IMR-90 (cell line): ENCODE measurements at regions not wholly inside any gene's neighbourhood (a gene's known extent, or its start where the extent isn't known, plus 50 kb on each side); places are given as distances from the start of the nearest gene placed in this dataset.

Source experiments
- ATAC-seq: fragments of 200-7000 bp; cut with Tn5 transposase; 2 replicates; pipeline ENCODE4 v1.9.1; 2020; ENCODE audit warnings: low read depth, mild to moderate bottlenecking, moderate library complexity
- BruUV-seq: library from RNA; stranded (reverse); fragments of 400-500 nt; replicated peaks from 2 replicates; lab custom pipeline; 2021; lab: Mats Ljungman, UMichigan
- CTCF ChIA-PET: fragments of 300-600 bp; formaldehyde crosslinking; extraction: SDS; loops from one replicate; lab custom pipeline; 2021; ENCODE audit warnings: antibody characterized with exemption; lab: Yijun Ruan, JAX
- POLR2A ChIA-PET: fragments of 300-600 bp; sonication (Branson Sonifier 250); formaldehyde crosslinking; loops from one replicate; lab custom pipeline; 2022; ENCODE audit warnings: antibody characterized with exemption; ENCODE audit not compliant: unreplicated experiment; lab: Charles Lee
- DNase-seq: peaks from one replicate; pipeline ENCODE4 v3.0.0; 2013
- H2AFZ ChIP-seq: replicated peaks from 2 replicates; pipeline ENCODE3; 2013; ENCODE audit warnings: low read length, mild to moderate bottlenecking; ENCODE audit not compliant: poor library complexity
- H2AK5ac ChIP-seq: 2 replicates; pipeline ENCODE4 v1.6.1; 2013; ENCODE audit warnings: low read depth, low read length, inconsistent platforms
- H2AK9ac ChIP-seq: replicated peaks from 2 replicates; pipeline ENCODE3; 2013; ENCODE audit warnings: mild to moderate bottlenecking, low read depth, low read length, moderate library complexity; ENCODE audit not compliant: poor library complexity
- H2BK120ac ChIP-seq: 2 replicates; pipeline ENCODE4 v1.6.1; 2013; ENCODE audit warnings: low read depth, low read length, inconsistent platforms
- H2BK15ac ChIP-seq: 3 replicates; pipeline ENCODE4 v1.6.1; 2013; ENCODE audit warnings: low read depth, low read length, inconsistent platforms
- H2BK20ac ChIP-seq: 2 replicates; pipeline ENCODE4 v1.6.1; 2013; ENCODE audit warnings: low read depth, mild to moderate bottlenecking, inconsistent platforms, low read length, moderate library complexity
- H2BK5ac ChIP-seq: 2 replicates; pipeline ENCODE4 v1.6.1; 2013; ENCODE audit warnings: mild to moderate bottlenecking, low read depth, low read length, inconsistent platforms; ENCODE audit not compliant: poor library complexity, severe bottlenecking
- H3K14ac ChIP-seq: replicated peaks from 2 replicates; pipeline ENCODE4 v1.6.1; 2013; ENCODE audit warnings: low read depth, low read length, inconsistent platforms
- H3K18ac ChIP-seq: 2 replicates; pipeline ENCODE4 v1.6.1; 2013; ENCODE audit warnings: low read depth, low read length, control low read depth
- H3K23ac ChIP-seq: 2 replicates; pipeline ENCODE4 v1.6.1; 2013; ENCODE audit warnings: low read depth, low read length, inconsistent platforms
- H3K27ac ChIP-seq: 2 replicates; pipeline ENCODE4 v1.5.1; 2013; ENCODE audit warnings: mild to moderate bottlenecking, control low read depth, low read length; ENCODE audit not compliant: insufficient read depth
- H3K27me3 ChIP-seq: 2 replicates; pipeline ENCODE4 v1.6.1; 2013; ENCODE audit warnings: low read length; ENCODE audit not compliant: control insufficient read depth, insufficient read depth
- H3K36me3 ChIP-seq: 2 replicates; pipeline ENCODE4 v1.6.1; 2013; ENCODE audit warnings: low read length, mixed read lengths; ENCODE audit not compliant: control insufficient read depth, insufficient read depth
- H3K4ac ChIP-seq: 2 replicates; pipeline ENCODE4 v1.6.1; 2013; ENCODE audit warnings: low read depth, low read length, inconsistent platforms
- H3K4me1 ChIP-seq: 2 replicates; pipeline ENCODE4 v1.6.1; 2013; ENCODE audit warnings: low read length, mixed read lengths; ENCODE audit not compliant: control insufficient read depth, insufficient read depth
- H3K4me2 ChIP-seq: 2 replicates; pipeline ENCODE4 v1.6.1; 2013; ENCODE audit warnings: low read depth, mild to moderate bottlenecking, control low read depth, low read length, moderate library complexity
- H3K4me3 ChIP-seq: 2 replicates; pipeline ENCODE4 v1.5.1; 2013; ENCODE audit warnings: low read depth, mild to moderate bottlenecking, control low read depth, low read length, moderate library complexity; ENCODE audit not compliant: insufficient read depth
- H3K56ac ChIP-seq: 2 replicates; pipeline ENCODE4 v1.6.1; 2013; ENCODE audit warnings: low read length, inconsistent platforms; ENCODE audit not compliant: insufficient read depth; ENCODE audit errors: extremely low read depth
- H3K79me1 ChIP-seq, 2 experiments: 2 replicates each; pipeline ENCODE4 v1.6.1; 2013; ENCODE audit warnings: low read length in 2 of 2, inconsistent platforms in 1 of 2, low read depth in 1 of 2
- H3K9ac ChIP-seq: 2 replicates; pipeline ENCODE4 v1.6.1; 2013; ENCODE audit warnings: low read depth, low read length, control low read depth
- H3K9me1 ChIP-seq: 2 replicates; pipeline ENCODE4 v1.6.1; 2013; ENCODE audit warnings: low read length, inconsistent platforms; ENCODE audit not compliant: insufficient read depth
- H3K9me3 ChIP-seq: 2 replicates; pipeline ENCODE4 v1.6.1; 2013; ENCODE audit warnings: low read length; ENCODE audit not compliant: control insufficient read depth, insufficient read depth
- H4K20me1 ChIP-seq: 2 replicates; pipeline ENCODE4 v1.6.1; 2013; ENCODE audit warnings: low read length, inconsistent platforms; ENCODE audit not compliant: insufficient read depth
- H4K5ac ChIP-seq: 2 replicates; pipeline ENCODE4 v1.6.1; 2013; ENCODE audit warnings: mild to moderate bottlenecking, low read depth, low read length, control low read depth
- H4K8ac ChIP-seq, 2 experiments: 2 replicates each; pipeline ENCODE4 v1.6.1; 2013; ENCODE audit warnings: low read depth in 2 of 2, low read length in 2 of 2, control low read depth in 1 of 2, inconsistent platforms in 1 of 2
- H4K91ac ChIP-seq: 2 replicates; pipeline ENCODE4 v1.6.1; 2013; ENCODE audit warnings: low read depth, low read length, inconsistent platforms; ENCODE audit not compliant: insufficient read depth
- BHLHE40 ChIP-seq: fragments of 150-350 bp; IDR thresholded peaks from 2 replicates; pipeline ENCODE4 v1.6.1; 2016; ENCODE audit warnings: mild to moderate bottlenecking, low read depth, low read length
- CEBPB ChIP-seq: IDR thresholded peaks from 2 replicates; pipeline ENCODE4 v1.6.1; 2012; ENCODE audit warnings: low read depth, low read length, improper control_type of control experiment
- CHD1 ChIP-seq: IDR thresholded peaks from 2 replicates; pipeline ENCODE4 v1.6.1; 2012; ENCODE audit warnings: low read depth, low read length, improper control_type of control experiment
- ELK1 ChIP-seq: fragments of 150-350 bp; IDR thresholded peaks from 2 replicates; pipeline ENCODE4 v1.6.1; 2016; ENCODE audit warnings: low read depth, mild to moderate bottlenecking, low read length, moderate library complexity, borderline replicate concordance
- FOS ChIP-seq: fragments of 150-350 bp; IDR thresholded peaks from 2 replicates; pipeline ENCODE4 v1.6.1; 2016; ENCODE audit warnings: low read depth, low read length
- MAFK ChIP-seq: IDR thresholded peaks from 2 replicates; pipeline ENCODE4 v1.6.1; 2012; ENCODE audit warnings: low read depth, low read length, improper control_type of control experiment
- MAZ ChIP-seq: IDR thresholded peaks from 2 replicates; pipeline ENCODE4 v1.6.1; 2012; ENCODE audit warnings: low read depth, mild to moderate bottlenecking, low read length, improper control_type of control experiment, moderate library complexity, borderline replicate concordance
- MXI1 ChIP-seq: IDR thresholded peaks from 2 replicates; pipeline ENCODE4 v1.6.1; 2012; ENCODE audit warnings: low read depth, mild to moderate bottlenecking, low read length, moderate library complexity, borderline replicate concordance
- NFE2L2 ChIP-seq: fragments of 150-350 bp; IDR thresholded peaks from 2 replicates; pipeline ENCODE4 v1.6.1; 2016; ENCODE audit warnings: low read depth, mild to moderate bottlenecking, low read length
- POLR2A ChIP-seq: IDR thresholded peaks from 2 replicates; pipeline ENCODE4 v1.6.1; 2012; ENCODE audit warnings: mild to moderate bottlenecking, low read depth, low read length
- RAD21 ChIP-seq: IDR thresholded peaks from 2 replicates; pipeline ENCODE4 v1.6.1; 2012; ENCODE audit warnings: low read length, improper control_type of control experiment
- RCOR1 ChIP-seq: IDR thresholded peaks from 2 replicates; pipeline ENCODE4 v1.6.1; 2012; ENCODE audit warnings: mild to moderate bottlenecking, low read length, improper control_type of control experiment; ENCODE audit not compliant: insufficient replicate concordance
- RFX5 ChIP-seq: IDR thresholded peaks from 2 replicates; pipeline ENCODE4 v1.8.0; 2012; ENCODE audit warnings: low read depth, mild to moderate bottlenecking, low read length, moderate library complexity
- SMC3 ChIP-seq: fragments of 150-350 bp; IDR thresholded peaks from 2 replicates; pipeline ENCODE4 v1.6.1; 2016; ENCODE audit warnings: low read depth, mild to moderate bottlenecking, antibody characterized with exemption, low read length, moderate library complexity
- WGBS, 2 experiments: methylation state at CpG; one replicate each; pipeline versions ENCODE4 v1.1.5 to v1.1.7; 2013; ENCODE audit warnings: missing lambda C conversion rate in 2 of 2; ENCODE audit not compliant: insufficient read length in 1 of 2; ENCODE audit errors: extremely low coverage in 2 of 2; 5-methylcytosine and 5-hydroxymethylcytosine counted together
- dilution Hi-C: fragments of 300-500 bp; cut with HindIII; formaldehyde crosslinking; loops from one replicate; pipeline ENCODE4 v1.14.3; 2018; ENCODE audit warnings: low sequenced_read_pairs; ENCODE audit not compliant: unreplicated experiment
- in situ Hi-C: fragments of 300-500 bp; cut with MboI; formaldehyde crosslinking; loops from 3 replicates; pipeline ENCODE4 v1.14.3; 2019; ENCODE audit warnings: low sequenced_read_pairs, inconsistent platforms, mixed read lengths
- intact Hi-C: fragments of 100-400 bp; cut with micrococcal nuclease; formaldehyde crosslinking; loops from 2 replicates; pipeline ENCODE4 v1.10.0; 2022
- TF ChIP-seq, protein P1 (sequence below): fragments of 150-350 bp; IDR thresholded peaks from 2 replicates; pipeline ENCODE4 v1.6.1; 2017; ENCODE audit warnings: mild to moderate bottlenecking, antibody characterized with exemption, low read length, low read depth
- TF ChIP-seq, protein P2 (sequence below): conservative IDR thresholded peaks from 2 replicates; pipeline ENCODE4 v1.5.1; 2012; ENCODE audit warnings: mild to moderate bottlenecking, low read depth, low read length, improper control_type of control experiment

- no peaks in the 10 kb centered on the region for H3K9me1 ChIP-seq
- no peak overlapping the region for H4K8ac ChIP-seq
- dilution Hi-C loops (no loop called here), intact Hi-C loops (no loop called here), in situ Hi-C loops (no loop called here)
- no peak overlapping the region for H3K18ac ChIP-seq
- no peak overlapping the region for H2BK20ac ChIP-seq
- no peaks in the 10 kb centered on the region for H3K27me3 ChIP-seq
- H3K79me1 ChIP-seq, result no peaks in the 10 kb centered on the region
- H2AFZ ChIP-seq, result no peak overlapping the region
- no peaks in the 10 kb centered on the region for H4K20me1 ChIP-seq
- H3K4me1 ChIP-seq, result no peaks in the 10 kb centered on the region
- H3K23ac ChIP-seq, result no peak overlapping the region
- H2BK15ac ChIP-seq, result no peak overlapping the region
- H3K9ac ChIP-seq, result no peak overlapping the region
- POLR2A ChIA-PET, result no interaction called here
- no peak overlapping the region for H3K14ac ChIP-seq
- no TSS peak for BruUV-seq
- H3K36me3 ChIP-seq, result no peaks in the 10 kb centered on the region
- TF ChIP-seq ELK1, result no peak
- no peak for TF ChIP-seq NFE2L2
- no peak for TF ChIP-seq RAD21
- no peak for TF ChIP-seq CEBPB
- TF ChIP-seq POLR2A, result no peak
- no peak for TF ChIP-seq MAZ
- TF ChIP-seq, protein P1, sequence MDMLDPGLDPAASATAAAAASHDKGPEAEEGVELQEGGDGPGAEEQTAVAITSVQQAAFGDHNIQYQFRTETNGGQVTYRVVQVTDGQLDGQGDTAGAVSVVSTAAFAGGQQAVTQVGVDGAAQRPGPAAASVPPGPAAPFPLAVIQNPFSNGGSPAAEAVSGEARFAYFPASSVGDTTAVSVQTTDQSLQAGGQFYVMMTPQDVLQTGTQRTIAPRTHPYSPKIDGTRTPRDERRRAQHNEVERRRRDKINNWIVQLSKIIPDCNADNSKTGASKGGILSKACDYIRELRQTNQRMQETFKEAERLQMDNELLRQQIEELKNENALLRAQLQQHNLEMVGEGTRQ, result no peak
- no peak for TF ChIP-seq CHD1
- TF ChIP-seq RCOR1, result no peak
- no peak for TF ChIP-seq RFX5
- TF ChIP-seq BHLHE40, result no peak
- TF ChIP-seq, protein P2, sequence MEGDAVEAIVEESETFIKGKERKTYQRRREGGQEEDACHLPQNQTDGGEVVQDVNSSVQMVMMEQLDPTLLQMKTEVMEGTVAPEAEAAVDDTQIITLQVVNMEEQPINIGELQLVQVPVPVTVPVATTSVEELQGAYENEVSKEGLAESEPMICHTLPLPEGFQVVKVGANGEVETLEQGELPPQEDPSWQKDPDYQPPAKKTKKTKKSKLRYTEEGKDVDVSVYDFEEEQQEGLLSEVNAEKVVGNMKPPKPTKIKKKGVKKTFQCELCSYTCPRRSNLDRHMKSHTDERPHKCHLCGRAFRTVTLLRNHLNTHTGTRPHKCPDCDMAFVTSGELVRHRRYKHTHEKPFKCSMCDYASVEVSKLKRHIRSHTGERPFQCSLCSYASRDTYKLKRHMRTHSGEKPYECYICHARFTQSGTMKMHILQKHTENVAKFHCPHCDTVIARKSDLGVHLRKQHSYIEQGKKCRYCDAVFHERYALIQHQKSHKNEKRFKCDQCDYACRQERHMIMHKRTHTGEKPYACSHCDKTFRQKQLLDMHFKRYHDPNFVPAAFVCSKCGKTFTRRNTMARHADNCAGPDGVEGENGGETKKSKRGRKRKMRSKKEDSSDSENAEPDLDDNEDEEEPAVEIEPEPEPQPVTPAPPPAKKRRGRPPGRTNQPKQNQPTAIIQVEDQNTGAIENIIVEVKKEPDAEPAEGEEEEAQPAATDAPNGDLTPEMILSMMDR, result no peak
- TF ChIP-seq MAFK, result no peak
- no peak for TF ChIP-seq SMC3
- no peak for TF ChIP-seq FOS
- no peak for TF ChIP-seq MXI1
- 53% methylated on average over 4 of the region's 4 CpGs; no CpG with 5 or more reads in 1 of the 2 experiments for WGBS, 2 experiments
- no peaks in the 10 kb centered on the region for H3K9me3 ChIP-seq
- H2BK5ac ChIP-seq, result no peak overlapping the region
- no peak overlapping the region for H2AK5ac ChIP-seq
- no peak overlapping the region for H3K56ac ChIP-seq
- no peak overlapping the region for H4K5ac ChIP-seq
- no peak overlapping the region for H4K91ac ChIP-seq
- no peak overlapping the region for H2AK9ac ChIP-seq
- H2BK120ac ChIP-seq, result no peak overlapping the region
- H3K4ac ChIP-seq, result no peak overlapping the region
- CTCF ChIA-PET, result no interaction called here
- no peak overlapping the region for H3K4me2 ChIP-seq
- no peak overlapping the region for H3K27ac ChIP-seq
- ATAC-seq (no peak), DNase-seq (no peak)
- no peak overlapping the region for H3K4me3 ChIP-seq
Measured at GRCh38 chrX:140432346-140433175, 72.3 kb downstream of the SOX3 start.
